IPS-18a (cell line): ENCODE measurements at regions not wholly inside any gene's neighbourhood (a gene's known extent, or its start where the extent isn't known, plus 50 kb on each side); places are given as distances from the start of the nearest gene placed in this dataset.

Source experiments
- H3K27ac ChIP-seq: one replicate; pipeline ENCODE4 v1.5.1; 2013; ENCODE audit warnings: low read length
- H3K27me3 ChIP-seq: one replicate; pipeline ENCODE4 v1.6.1; 2013; ENCODE audit warnings: mild to moderate bottlenecking, low read length; ENCODE audit not compliant: control insufficient read depth, insufficient read depth
- H3K36me3 ChIP-seq: one replicate; pipeline ENCODE4 v1.6.1; 2013; ENCODE audit warnings: low read depth, low read length; ENCODE audit not compliant: control insufficient read depth
- H3K4me1 ChIP-seq: one replicate; pipeline ENCODE4 v1.6.1; 2013; ENCODE audit warnings: low read depth, low read length; ENCODE audit not compliant: control insufficient read depth
- H3K4me3 ChIP-seq: one replicate; pipeline ENCODE4 v1.5.1; 2013; ENCODE audit warnings: low read length
- H3K9ac ChIP-seq: one replicate; pipeline ENCODE4 v1.6.1; 2013; ENCODE audit warnings: mild to moderate bottlenecking, low read length, moderate library complexity
- H3K9me3 ChIP-seq: one replicate; pipeline ENCODE4 v1.6.1; 2013; ENCODE audit warnings: low read depth, low read length; ENCODE audit not compliant: control insufficient read depth

- Histone ChIP-seq H3K9me3 (no peaks in the 10 kb centered on the region), H3K4me3 (no peak overlapping the region), H3K27me3 (no peaks in the 10 kb centered on the region), H3K27ac (no peak overlapping the region), H3K4me1 (no peaks in the 10 kb centered on the region), H3K9ac (no peak overlapping the region), H3K36me3 (no peaks in the 10 kb centered on the region)
These were observed 79.3 kb downstream of the PCTP start for GRCh38 chr17:55829995-55830612.

GRCh38 chr17:55830699-55831471 lies 80.0 kb downstream of the PCTP start:
- no peaks in the 10 kb centered on the region for H3K27me3 ChIP-seq
- H3K9me3 ChIP-seq = no peaks in the 10 kb centered on the region
- no peaks in the 10 kb centered on the region for H3K36me3 ChIP-seq
- H3K9ac ChIP-seq = no peak overlapping the region
- H3K4me1 ChIP-seq = no peaks in the 10 kb centered on the region
- H3K4me3 ChIP-seq = no peak overlapping the region
- H3K27ac ChIP-seq = no peak overlapping the region

GRCh38 chr17:55833306-55833705 lies 82.5 kb downstream of the PCTP start:
- Histone ChIP-seq H3K27ac (no peak overlapping the region), H3K9ac (no peak overlapping the region), H3K4me1 (no peaks in the 10 kb centered on the region), H3K4me3 (no peak overlapping the region), H3K9me3 (no peaks in the 10 kb centered on the region), H3K36me3 (no peaks in the 10 kb centered on the region), H3K27me3 (no peaks in the 10 kb centered on the region)

- Histone ChIP-seq H3K36me3 (no peaks in the 10 kb centered on the region), H3K27me3 (no peaks in the 10 kb centered on the region), H3K9ac (no peak overlapping the region), H3K9me3 (no peaks in the 10 kb centered on the region), H3K27ac (no peak overlapping the region), H3K4me1 (peaks cover 4% of the 10 kb centered on the region), H3K4me3 (no peak overlapping the region)
These were observed 91.7 kb downstream of the PCTP start for GRCh38 chr17:55842405-55843158.

GRCh38 chr17:55843785-55844184 lies 92.9 kb downstream of the PCTP start:
- Histone ChIP-seq H3K9ac (no peak overlapping the region), H3K27ac (no peak overlapping the region), H3K9me3 (no peaks in the 10 kb centered on the region), H3K4me1 (peaks cover 4% of the 10 kb centered on the region), H3K4me3 (no peak overlapping the region), H3K27me3 (no peaks in the 10 kb centered on the region), H3K36me3 (no peaks in the 10 kb centered on the region)

GRCh38 chr17:55845385-55845784 lies 94.5 kb downstream of the PCTP start:
- peak overlapping the region; percentile 67 for H3K4me3 ChIP-seq
- no peaks in the 10 kb centered on the region for H3K9me3 ChIP-seq
- H3K9ac ChIP-seq = peak overlapping the region; percentile 50
- no peaks in the 10 kb centered on the region for H3K36me3 ChIP-seq
- no peak overlapping the region for H3K27ac ChIP-seq
- peaks cover 4% of the 10 kb centered on the region for H3K4me1 ChIP-seq
- no peaks in the 10 kb centered on the region for H3K27me3 ChIP-seq

GRCh38 chr17:55846745-55847144 lies 95.9 kb downstream of the PCTP start:
- Histone ChIP-seq H3K4me3 (no peak overlapping the region), H3K27me3 (no peaks in the 10 kb centered on the region), H3K9ac (no peak overlapping the region), H3K27ac (no peak overlapping the region), H3K9me3 (no peaks in the 10 kb centered on the region), H3K4me1 (peaks cover 4% of the 10 kb centered on the region), H3K36me3 (no peaks in the 10 kb centered on the region)

- Histone ChIP-seq H3K36me3 (no peaks in the 10 kb centered on the region), H3K4me3 (no peak overlapping the region), H3K27me3 (no peaks in the 10 kb centered on the region)
These were observed 101.9 kb downstream of the PCTP start for GRCh38 chr17:55852734-55853133.

GRCh38 chr17:55859301-55859795 lies 108.5 kb downstream of the PCTP start:
- no peak overlapping the region for H3K27ac ChIP-seq
- H3K9me3 ChIP-seq = no peaks in the 10 kb centered on the region
- H3K27me3 ChIP-seq = no peaks in the 10 kb centered on the region
- no peak overlapping the region for H3K9ac ChIP-seq
- no peak overlapping the region for H3K4me3 ChIP-seq
- H3K4me1 ChIP-seq = no peaks in the 10 kb centered on the region
- no peaks in the 10 kb centered on the region for H3K36me3 ChIP-seq

More at GRCh38 chr17:55852734-55853133, 101.9 kb downstream of the PCTP start:
- Histone ChIP-seq H3K9ac (no peak overlapping the region), H3K9me3 (no peaks in the 10 kb centered on the region), H3K4me1 (no peaks in the 10 kb centered on the region), H3K27ac (no peak overlapping the region)

GRCh38 chr17:55865072-55865762 lies 114.4 kb downstream of the PCTP start:
- no peaks in the 10 kb centered on the region for H3K9me3 ChIP-seq
- H3K4me1 ChIP-seq = no peaks in the 10 kb centered on the region
- no peaks in the 10 kb centered on the region for H3K36me3 ChIP-seq
- no peak overlapping the region for H3K4me3 ChIP-seq
- H3K9ac ChIP-seq = no peak overlapping the region
- no peaks in the 10 kb centered on the region for H3K27me3 ChIP-seq
- no peak overlapping the region for H3K27ac ChIP-seq

GRCh38 chr17:55870044-55870443 lies 119.2 kb downstream of the PCTP start:
- H3K27ac ChIP-seq = no peak overlapping the region
- no peak overlapping the region for H3K9ac ChIP-seq
- H3K4me3 ChIP-seq = no peak overlapping the region
- no peaks in the 10 kb centered on the region for H3K36me3 ChIP-seq
- no peaks in the 10 kb centered on the region for H3K4me1 ChIP-seq
- no peaks in the 10 kb centered on the region for H3K9me3 ChIP-seq
- H3K27me3 ChIP-seq = no peaks in the 10 kb centered on the region
